Mesothelial cell of epicardium (in vitro differentiated cells): ENCODE measurements at regions not wholly inside any gene's neighbourhood (a gene's known extent, or its start where the extent isn't known, plus 50 kb on each side); places are given as distances from the start of the nearest gene placed in this dataset.
"Not testable (repeated sequence)": the region's sequence is repeated elsewhere in the genome, so short reads cannot be mapped to it uniquely, and the experiment has no call there.

Experiments
- DNase-seq, 2 experiments: peaks; one replicate each; pipeline ENCODE4 v3.0.0; 2021; ENCODE audit warnings: low spot score in 2 of 2; ENCODE audit not compliant: unreplicated experiment in 2 of 2
- H3K27ac Mint-ChIP-seq: 2 replicates; pipeline ENCODE4 v1.8.0; 2021; ENCODE audit warnings: mixed read lengths
- H3K27me3 Mint-ChIP-seq: 2 replicates; pipeline ENCODE4 v1.8.0; 2021; ENCODE audit warnings: low read depth, mixed read lengths
- H3K36me3 Mint-ChIP-seq: 2 replicates; pipeline ENCODE4 v1.8.0; 2021; ENCODE audit warnings: mixed read lengths
- H3K4me1 Mint-ChIP-seq: 2 replicates; pipeline ENCODE4 v1.8.0; 2021; ENCODE audit warnings: mixed read lengths
- H3K4me3 Mint-ChIP-seq: 2 replicates; pipeline ENCODE4 v1.8.0; 2021; ENCODE audit warnings: mild to moderate bottlenecking, moderate library complexity, mixed read lengths
- H3K9me3 Mint-ChIP-seq: 2 replicates; pipeline ENCODE4 v1.8.0; 2021; ENCODE audit warnings: mixed read lengths
- CTCF ChIP-seq: fragments of 200-600 bp; sonication (generic); IDR thresholded peaks from one replicate; pipeline ENCODE4 v1.5.0; 2021; ENCODE audit warnings: antibody characterized with exemption; ENCODE audit not compliant: unreplicated experiment

GRCh38 chr5:18576586-18576985 lies 942.3 kb downstream of the TAF11L14 start:
- Mint-ChIP-seq H3K36me3 (no peaks in the 10 kb centered on the region), H3K9me3 (peaks cover 4% of the 10 kb centered on the region), H3K4me1 (no peaks in the 10 kb centered on the region), H3K27me3 (no peaks in the 10 kb centered on the region), H3K4me3 (no peak overlapping the region), H3K27ac (no peak overlapping the region)
- DNase-seq: no peak
- no peak for TF ChIP-seq CTCF

- no peak for TF ChIP-seq CTCF
- Mint-ChIP-seq H3K27ac (no peak overlapping the region), H3K27me3 (no peaks in the 10 kb centered on the region), H3K4me1 (peaks cover 5% of the 10 kb centered on the region), H3K36me3 (no peaks in the 10 kb centered on the region), H3K4me3 (no peak overlapping the region), H3K9me3 (peaks cover 30% of the 10 kb centered on the region)
- no peak for DNase-seq
These were observed 966.9 kb downstream of the TAF11L14 start for GRCh38 chr5:18601185-18601584.

GRCh38 chr5:18602402-18602801 lies 968.1 kb downstream of the TAF11L14 start:
- H3K4me1 Mint-ChIP-seq: peaks cover 5% of the 10 kb centered on the region
- DNase-seq: no peak
- H3K27ac Mint-ChIP-seq: no peak overlapping the region
- no peaks in the 10 kb centered on the region for H3K27me3 Mint-ChIP-seq
- no peak overlapping the region for H3K4me3 Mint-ChIP-seq
- TF ChIP-seq CTCF: no peak
- H3K9me3 Mint-ChIP-seq: peaks cover 22% of the 10 kb centered on the region
- no peaks in the 10 kb centered on the region for H3K36me3 Mint-ChIP-seq

- Mint-ChIP-seq H3K27ac (no peak overlapping the region), H3K9me3 (peaks cover 23% of the 10 kb centered on the region), H3K36me3 (no peaks in the 10 kb centered on the region), H3K4me3 (no peak overlapping the region), H3K4me1 (peaks cover 5% of the 10 kb centered on the region), H3K27me3 (no peaks in the 10 kb centered on the region)
- TF ChIP-seq CTCF: no peak
- no peak for DNase-seq
These were observed 970.9 kb downstream of the TAF11L14 start for GRCh38 chr5:18605186-18605585.

GRCh38 chr5:18607570-18607969 lies 973.3 kb downstream of the TAF11L14 start:
- DNase-seq: no peak
- H3K27ac Mint-ChIP-seq: no peak overlapping the region
- H3K36me3 Mint-ChIP-seq: no peaks in the 10 kb centered on the region
- H3K4me3 Mint-ChIP-seq: no peak overlapping the region
- H3K9me3 Mint-ChIP-seq: peaks cover 10% of the 10 kb centered on the region
- no peak for TF ChIP-seq CTCF
- H3K4me1 Mint-ChIP-seq: peaks cover 5% of the 10 kb centered on the region
- H3K27me3 Mint-ChIP-seq: no peaks in the 10 kb centered on the region

GRCh38 chr5:18617191-18617590 lies 982.9 kb downstream of the TAF11L14 start:
- not testable (repeated sequence) for H3K27me3 Mint-ChIP-seq, DNase-seq, H3K36me3 Mint-ChIP-seq, H3K27ac Mint-ChIP-seq, H3K4me3 Mint-ChIP-seq, H3K4me1 Mint-ChIP-seq
- peaks cover 18% of the 10 kb centered on the region for H3K9me3 Mint-ChIP-seq
